ENCODE measurements at regions not wholly inside any gene's neighbourhood (a gene's known extent, or its start where the extent isn't known, plus 50 kb on each side); places are given as distances from the start of the nearest gene placed in this dataset.
"Not testable (repeated sequence)": the region's sequence is repeated elsewhere in the genome, so short reads cannot be mapped to it uniquely, and the experiment has no call there.

- not testable (repeated sequence) for H2BK5ac ChIP-seq (ENCODE audit: low read depth, low read length); FAIRE-seq
Observed at GRCh38 chr12:124092532-124092931, 119.5 kb downstream of the ZNF664 start.

More at GRCh38 chr12:124092532-124092931, 119.5 kb downstream of the ZNF664 start:
- H3K4me3 ChIP-seq (ENCODE audit: extremely low read depth in 1 of 4, insufficient read depth in 2 of 4, low read depth in 3 of 4, low read length in 4 of 4); H2BK12ac ChIP-seq (ENCODE audit: low read depth, low read length); H3K4ac ChIP-seq (replicated peaks; ENCODE audit: insufficient read length, low read depth, low read length); H4K8ac ChIP-seq (ENCODE audit: extremely low read depth, insufficient read depth, low read length); H3K14ac ChIP-seq (ENCODE audit: insufficient read length); H4K20me1 ChIP-seq (replicated peaks in 1 of 2; ENCODE audit: control insufficient read depth in 1 of 2, insufficient read depth in 2 of 2, low read length in 2 of 2); H2BK15ac ChIP-seq (ENCODE audit: low read length); H2BK20ac ChIP-seq (ENCODE audit: low read length); H2BK120ac ChIP-seq (replicated peaks; ENCODE audit: low read depth, low read length); H3K4me1 ChIP-seq (replicated peaks in 1 of 4; ENCODE audit: control insufficient read depth in 3 of 4, insufficient read depth in 4 of 4, low read length in 3 of 4); H3K79me1 ChIP-seq (ENCODE audit: low read depth, low read length); H3K9ac ChIP-seq (replicated peaks in 1 of 4; ENCODE audit: extremely low read depth in 1 of 4, low read depth in 3 of 4, low read length in 3 of 4); H3K4me2 ChIP-seq (ENCODE audit: insufficient read depth in 1 of 2, low read depth in 2 of 2, low read length in 2 of 2); H3K18ac ChIP-seq (ENCODE audit: extremely low read depth, low read length); POLR2A ChIA-PET (ENCODE audit: partially characterized antibody); H2AFZ ChIP-seq (ENCODE audit: low read length); H3K79me2 ChIP-seq (ENCODE audit: control insufficient read depth in 1 of 2, insufficient read depth in 2 of 2, low read length in 2 of 2); H3K23ac ChIP-seq (ENCODE audit: insufficient read length); H4K91ac ChIP-seq (replicated peaks; ENCODE audit: insufficient read length, low read length); H4K5ac ChIP-seq (ENCODE audit: insufficient read length, low read depth, low read length); H3K36me3 ChIP-seq (ENCODE audit: control insufficient read depth in 2 of 4, insufficient read depth in 4 of 4, low read length in 3 of 4); DNase-seq (ENCODE audit: low read depth in 1 of 2, low spot score in 2 of 2); H3K27me3 ChIP-seq (replicated peaks in 1 of 4; ENCODE audit: control insufficient read depth in 3 of 4, extremely low read depth in 1 of 4, insufficient read depth in 3 of 4, low read length in 3 of 4); H3K27ac ChIP-seq (ENCODE audit: low read depth, low read length): not testable (repeated sequence)
- Histone ChIP-seq H3K23me2 (ENCODE audit: low read depth, low read length) (peaks cover 13% of the 10 kb centered on the region; the same call in 1 of the 2 replicates), H3K56ac (replicated peaks; ENCODE audit: insufficient read length, low read depth, low read length) (peak overlapping the region; percentile 32), H2AK5ac (ENCODE audit: low read depth, low read length) (peak overlapping the region; percentile 98; the same call in 1 of the 2 replicates), H3K9me3 (ENCODE audit: insufficient read depth in 2 of 2, low read depth in 1 of 2, low read length in 1 of 2) (peaks cover 0 to 11% of the 10 kb centered on the region in 2 experiments; a peak in 3 of 4 replicates)
- CTCF ChIA-PET (ENCODE audit: partially characterized antibody): interaction anchor here (0.7 kb wide), 1 partner anchor 13 kb away, joined by 3 read pairs; no protein-coding TSS in a partner anchor
